ENCODE measurements at regions not wholly inside any gene's neighbourhood (a gene's known extent, or its start where the extent isn't known, plus 50 kb on each side); places are given as distances from the start of the nearest gene placed in this dataset.

- TF ChIP-seq ZNF629 (tag by site-specific recombination; IDR thresholded peaks at IDR 0.05) (no peak), ZNF2 (tag by site-specific recombination; IDR thresholded peaks at IDR 0.05) (no peak), PRDM4 (tag by site-specific recombination; IDR thresholded peaks at IDR 0.05) (no peak)
Observed at GRCh38 chr18:55732227-55733106, 144.5 kb upstream of the TCF4 start.
